ENCODE measurements at regions not wholly inside any gene's neighbourhood (a gene's known extent, or its start where the extent isn't known, plus 50 kb on each side); places are given as distances from the start of the nearest gene placed in this dataset.

GRCh38 chr12:105761075-105761474 is 377.7 kb downstream of the NUAK1 start:
- DNase-seq = no peak

- DNase-seq = no peak
Observed at GRCh38 chr12:105764216-105764835, 374.4 kb downstream of the NUAK1 start.

DNA sequence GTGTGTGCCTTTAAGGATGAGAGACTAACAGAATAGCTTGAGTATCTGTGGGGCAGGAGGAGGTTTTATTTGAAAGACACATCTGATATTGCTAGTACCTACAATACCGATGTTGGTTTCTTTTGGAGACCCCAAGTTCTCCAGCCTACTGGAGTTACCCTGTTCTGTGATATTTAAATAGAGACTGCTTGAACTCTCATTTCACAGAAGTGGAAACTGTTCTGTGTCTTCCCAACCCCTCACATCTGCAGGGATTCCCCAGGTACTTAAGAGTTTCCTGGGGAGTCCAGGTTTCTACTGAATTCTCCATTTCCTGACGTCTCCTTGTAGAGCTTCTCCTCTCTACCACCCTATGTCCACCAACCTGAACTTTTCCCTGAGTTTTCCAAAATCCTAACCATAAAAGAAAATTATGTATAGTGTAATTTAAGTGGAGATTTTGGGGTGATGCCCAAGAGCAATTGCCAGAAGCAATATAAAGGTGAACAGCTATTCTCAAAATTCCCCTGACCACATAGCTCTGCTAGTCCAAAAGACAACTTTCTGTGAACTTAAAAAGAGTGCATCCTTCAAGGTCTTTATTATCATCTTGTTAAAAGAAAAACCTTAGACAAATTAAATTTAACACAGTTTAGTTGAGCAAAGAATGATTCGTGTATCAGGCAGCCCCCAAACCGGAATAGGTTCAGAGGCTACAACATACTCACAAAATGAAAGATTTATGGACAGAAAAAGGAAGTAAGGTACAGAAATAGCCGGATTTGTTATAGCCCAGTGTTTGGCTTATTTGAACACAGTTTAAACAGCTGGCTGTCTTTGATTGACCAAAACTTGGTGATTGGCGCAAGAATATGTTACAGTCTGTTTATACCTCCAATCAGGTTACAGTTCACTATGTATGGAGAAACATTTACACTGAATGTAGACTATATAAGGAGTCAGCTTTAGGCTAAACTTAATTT is 373.4 kb downstream of the NUAK1 start:
- DNase-seq = no peak

GRCh38 chr12:105766029-105766428 is 372.7 kb downstream of the NUAK1 start:
- no peak for DNase-seq

DNA sequence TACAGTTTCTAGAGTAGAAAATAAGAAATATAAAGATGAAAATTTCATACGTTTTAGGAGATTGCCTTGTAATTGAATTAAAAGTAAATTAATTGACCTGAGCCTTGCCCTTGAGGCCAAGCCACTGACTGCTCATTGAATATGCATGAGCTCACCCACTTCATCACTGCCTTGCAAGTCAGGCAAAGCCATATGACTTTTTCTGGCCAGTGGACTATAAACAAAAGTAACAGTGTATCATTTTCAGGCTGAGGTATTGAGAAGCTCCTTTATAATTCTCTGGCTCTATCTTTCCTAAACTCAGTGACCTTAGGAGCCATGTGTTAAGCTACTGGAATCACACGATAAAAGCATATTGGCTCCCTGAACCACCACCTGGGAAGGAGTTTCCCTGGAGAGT is 369.3 kb downstream of the NUAK1 start:
- DNase-seq = no peak

GRCh38 chr12:105773471-105773870 is 365.3 kb downstream of the NUAK1 start:
- no peak for DNase-seq

- no peak for DNase-seq
Observed at GRCh38 chr12:105774037-105774436, 364.7 kb downstream of the NUAK1 start.

- DNase-seq = no peak
Observed at GRCh38 chr12:105775343-105775742, 363.4 kb downstream of the NUAK1 start.

DNA sequence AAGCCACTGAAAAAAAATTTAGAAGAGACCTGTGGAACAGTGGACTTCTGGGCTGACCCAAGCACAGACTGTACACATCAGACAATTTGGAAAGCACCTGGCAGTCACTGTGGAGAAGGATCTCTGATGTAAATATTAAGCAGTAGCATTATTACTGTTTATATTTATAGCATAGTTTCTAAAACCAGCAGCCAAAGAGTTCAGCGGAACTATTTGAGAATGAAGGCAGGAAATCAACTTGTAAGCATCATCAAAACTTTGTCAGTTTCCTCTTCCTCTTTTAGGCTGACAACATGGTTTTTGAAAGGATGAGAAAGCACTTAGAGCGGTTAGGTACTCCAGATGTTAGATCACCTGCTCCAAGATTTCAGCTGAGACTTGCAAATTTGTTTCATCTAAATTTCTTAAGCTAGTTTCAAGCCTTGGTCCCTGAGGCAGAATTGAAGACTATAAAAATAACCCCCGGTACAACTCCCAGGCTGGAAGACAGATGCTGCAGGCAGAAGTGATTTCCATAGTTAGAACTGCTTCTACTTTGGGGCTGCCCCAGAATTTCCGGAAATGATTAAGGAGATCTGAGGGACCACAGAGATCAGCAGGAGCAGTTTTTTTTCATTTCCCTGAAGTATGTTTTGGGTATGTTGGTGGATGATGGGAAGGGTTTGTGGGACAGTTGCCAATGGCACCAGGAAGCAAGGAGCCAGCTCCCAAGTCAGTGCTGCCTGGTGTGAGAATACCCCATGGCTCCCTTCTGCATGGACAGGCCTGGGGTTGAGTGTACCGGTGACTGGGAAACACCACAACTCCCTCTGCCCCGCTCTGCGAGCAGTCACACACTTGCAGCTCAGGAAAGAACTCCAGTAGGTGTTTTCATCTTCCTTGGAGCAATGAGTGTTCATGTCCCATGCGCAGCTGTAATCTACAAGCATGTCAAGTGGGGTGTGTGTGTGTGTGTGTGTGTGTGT is 354.5 kb downstream of the NUAK1 start:
- no peak for DNase-seq

- no peak for DNase-seq
Observed at GRCh38 chr12:105793421-105793820, 345.3 kb downstream of the NUAK1 start.

- DNase-seq = no peak
Observed at GRCh38 chr12:105798256-105798845, 340.4 kb downstream of the NUAK1 start.

- no peak for DNase-seq
Observed at GRCh38 chr12:105799103-105799502, 339.7 kb downstream of the NUAK1 start.

DNA sequence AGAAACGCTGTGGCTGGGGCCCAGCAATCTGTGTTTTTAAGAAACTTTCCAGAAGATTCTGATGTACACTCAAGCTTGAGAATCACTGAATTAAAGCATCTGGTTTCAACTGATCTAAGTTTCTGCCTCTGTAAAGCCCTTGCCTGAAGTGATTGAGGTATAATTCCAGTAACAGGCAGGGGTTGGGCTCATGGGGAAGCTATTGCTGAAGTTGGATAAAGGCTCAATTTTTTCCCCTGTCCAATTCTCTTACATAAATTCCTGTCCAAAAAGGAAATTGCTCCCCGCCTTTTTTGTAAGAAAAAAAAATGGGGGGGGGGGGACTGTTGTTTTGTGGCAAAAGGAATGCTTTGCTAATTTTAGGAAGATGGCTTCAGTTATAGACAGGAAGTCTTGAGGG is 337.4 kb downstream of the NUAK1 start:
- DNase-seq = no peak

DNA sequence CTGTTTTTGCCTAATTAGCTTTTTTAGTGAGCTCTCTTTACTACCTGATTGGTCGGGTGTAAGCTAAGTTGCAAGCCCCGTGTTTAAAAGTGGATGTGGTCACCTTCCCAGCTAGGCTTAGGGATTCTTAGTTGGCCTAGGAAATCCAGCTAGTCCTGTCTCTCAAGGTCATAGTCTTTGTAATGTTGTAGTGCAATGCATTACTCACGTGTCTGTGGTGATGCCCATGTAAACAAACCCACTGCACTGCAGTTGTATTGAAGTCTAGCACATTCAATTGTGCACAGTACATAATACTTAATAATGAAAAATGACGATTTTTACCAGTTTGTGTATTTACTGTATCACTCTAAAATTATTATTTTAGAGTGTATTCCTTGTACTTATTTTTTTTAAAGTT is 335.5 kb downstream of the NUAK1 start:
- no peak for DNase-seq

- DNase-seq = no peak
Observed at GRCh38 chr12:105804591-105805265, 334.0 kb downstream of the NUAK1 start.

- no peak for DNase-seq
Observed at GRCh38 chr12:105805730-105806399, 332.9 kb downstream of the NUAK1 start.

GRCh38 chr12:105806400-105806770 is 332.4 kb downstream of the NUAK1 start:
- no peak for DNase-seq

GRCh38 chr12:105812366-105812765 is 326.4 kb downstream of the NUAK1 start:
- DNase-seq = no peak

GRCh38 chr12:105813201-105813600 is 325.6 kb downstream of the NUAK1 start:
- no peak for DNase-seq

- DNase-seq = no peak
Observed at GRCh38 chr12:105814283-105814682, 324.5 kb downstream of the NUAK1 start.

DNA sequence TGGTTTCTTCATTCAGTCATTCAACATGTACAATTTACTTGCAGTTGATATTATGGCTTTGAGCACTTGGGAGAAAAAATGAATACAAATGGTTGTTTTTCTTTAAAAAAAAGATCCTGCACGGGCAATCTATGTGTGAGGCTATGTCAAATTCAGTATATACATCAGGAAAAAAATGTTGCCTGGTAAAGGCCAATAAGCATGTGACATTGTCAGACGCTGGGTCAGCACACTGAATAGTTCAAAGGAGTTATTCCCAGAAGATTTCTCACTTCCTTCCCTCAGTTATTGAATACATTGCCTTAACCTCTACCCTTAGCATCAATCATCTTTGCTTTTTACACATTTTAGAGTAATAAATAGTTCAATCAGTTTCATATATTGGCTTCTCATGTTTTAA is 319.2 kb downstream of the NUAK1 start:
- DNase-seq = no peak
